ENCODE measurements at regions not wholly inside any gene's neighbourhood (a gene's known extent, or its start where the extent isn't known, plus 50 kb on each side); places are given as distances from the start of the nearest gene placed in this dataset.

- Histone ChIP-seq H3K36me3 (ENCODE audit: control insufficient read depth, insufficient read depth, low read length) (no peaks in the 10 kb centered on the region), H3K4me3 (ENCODE audit: low read length) (no peak overlapping the region), H3K4me1 (ENCODE audit: control insufficient read depth, insufficient read depth, low read length) (no peaks in the 10 kb centered on the region), H3K9ac (ENCODE audit: extremely low read depth, low read length, poor library complexity, severe bottlenecking) (no peak overlapping the region), H3K9me3 (ENCODE audit: control insufficient read depth, low read length) (no peaks in the 10 kb centered on the region), H3K27ac (ENCODE audit: low read depth, low read length) (no peak overlapping the region), H3K27me3 (ENCODE audit: control insufficient read depth, insufficient read depth, low read length, poor library complexity, severe bottlenecking) (no peaks in the 10 kb centered on the region)
- Mint-ChIP-seq H3K27ac (no peak overlapping the region), H3K4me1 (peaks cover 10% of the 10 kb centered on the region), H3K4me3 (no peak overlapping the region), H3K9me3 (peaks cover 2% of the 10 kb centered on the region), H3K36me3 (ENCODE audit: low read depth) (no peaks in the 10 kb centered on the region), H3K27me3 (ENCODE audit: insufficient read depth) (no peaks in the 10 kb centered on the region)
- DNase-seq: no peak
- TF ChIP-seq, protein P1, sequence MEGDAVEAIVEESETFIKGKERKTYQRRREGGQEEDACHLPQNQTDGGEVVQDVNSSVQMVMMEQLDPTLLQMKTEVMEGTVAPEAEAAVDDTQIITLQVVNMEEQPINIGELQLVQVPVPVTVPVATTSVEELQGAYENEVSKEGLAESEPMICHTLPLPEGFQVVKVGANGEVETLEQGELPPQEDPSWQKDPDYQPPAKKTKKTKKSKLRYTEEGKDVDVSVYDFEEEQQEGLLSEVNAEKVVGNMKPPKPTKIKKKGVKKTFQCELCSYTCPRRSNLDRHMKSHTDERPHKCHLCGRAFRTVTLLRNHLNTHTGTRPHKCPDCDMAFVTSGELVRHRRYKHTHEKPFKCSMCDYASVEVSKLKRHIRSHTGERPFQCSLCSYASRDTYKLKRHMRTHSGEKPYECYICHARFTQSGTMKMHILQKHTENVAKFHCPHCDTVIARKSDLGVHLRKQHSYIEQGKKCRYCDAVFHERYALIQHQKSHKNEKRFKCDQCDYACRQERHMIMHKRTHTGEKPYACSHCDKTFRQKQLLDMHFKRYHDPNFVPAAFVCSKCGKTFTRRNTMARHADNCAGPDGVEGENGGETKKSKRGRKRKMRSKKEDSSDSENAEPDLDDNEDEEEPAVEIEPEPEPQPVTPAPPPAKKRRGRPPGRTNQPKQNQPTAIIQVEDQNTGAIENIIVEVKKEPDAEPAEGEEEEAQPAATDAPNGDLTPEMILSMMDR (conservative IDR thresholded peaks at IDR 0.05): no peak
- WGBS, 2 experiments (ENCODE audit: insufficient coverage in 1 of 2, insufficient read length in 1 of 2): 76 to 92% methylated on average over 2 to 3 of the region's 3 CpGs
Observed at GRCh38 chr18:23377669-23378301, 75.3 kb upstream of the RIOK3 start.

GRCh38 chr18:23378302-23378686, 74.8 kb upstream of the RIOK3 start:
- H3K36me3 Mint-ChIP-seq (ENCODE audit: low read depth): peaks cover under 1% of the 10 kb centered on the region
- no peak for DNase-seq
- 86 to 93% methylated on average over 1 to 2 of the region's 2 CpGs for WGBS, 2 experiments (ENCODE audit: insufficient coverage in 1 of 2, insufficient read length in 1 of 2)
- H3K27me3 Mint-ChIP-seq (ENCODE audit: insufficient read depth): no peaks in the 10 kb centered on the region
- Histone ChIP-seq H3K9ac (ENCODE audit: extremely low read depth, low read length, poor library complexity, severe bottlenecking) (no peak overlapping the region), H3K27ac (ENCODE audit: low read depth, low read length) (no peak overlapping the region), H3K36me3 (ENCODE audit: control insufficient read depth, insufficient read depth, low read length) (no peaks in the 10 kb centered on the region), H3K4me3 (ENCODE audit: low read length) (no peak overlapping the region), H3K4me1 (ENCODE audit: control insufficient read depth, insufficient read depth, low read length) (no peaks in the 10 kb centered on the region), H3K27me3 (ENCODE audit: control insufficient read depth, insufficient read depth, low read length, poor library complexity, severe bottlenecking) (no peaks in the 10 kb centered on the region), H3K9me3 (ENCODE audit: control insufficient read depth, low read length) (no peaks in the 10 kb centered on the region)
- H3K9me3 Mint-ChIP-seq: peaks cover 2% of the 10 kb centered on the region
- no peak overlapping the region for H3K4me3 Mint-ChIP-seq
- H3K27ac Mint-ChIP-seq: no peak overlapping the region
- peaks cover 8% of the 10 kb centered on the region for H3K4me1 Mint-ChIP-seq
- TF ChIP-seq, protein P1 (conservative IDR thresholded peaks at IDR 0.05): no peak

DNA sequence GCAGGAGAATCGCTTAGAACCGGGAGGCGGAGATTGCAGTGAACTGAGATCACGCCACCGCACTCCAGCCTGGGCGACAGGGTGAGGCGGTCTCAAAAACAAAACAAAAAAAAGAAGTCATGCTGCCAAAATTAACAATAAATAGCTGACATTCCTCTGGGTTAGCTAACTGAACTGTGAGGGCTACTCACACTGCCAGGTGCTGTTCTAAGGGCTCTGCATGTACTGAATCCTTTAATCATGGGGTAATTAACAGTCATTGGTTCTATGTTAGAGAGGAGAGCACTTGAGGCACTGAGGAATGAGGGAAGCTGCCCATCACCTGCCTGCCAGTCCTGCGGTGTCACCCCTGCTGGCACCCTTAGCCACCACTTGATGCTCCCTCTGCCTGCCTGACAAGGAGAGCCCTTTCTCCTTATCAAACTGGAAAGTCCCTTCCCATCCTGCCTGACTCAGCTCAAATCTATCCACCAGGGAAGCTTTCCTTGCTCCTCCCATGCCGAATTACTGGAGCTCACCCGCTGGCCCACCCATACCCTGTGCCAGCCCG, 73.0 kb upstream of the RIOK3 start:
- H3K4me3 ChIP-seq (ENCODE audit: low read length): no peak overlapping the region
- H3K27ac ChIP-seq (ENCODE audit: low read depth, low read length): no peak overlapping the region
- H3K9ac ChIP-seq (ENCODE audit: extremely low read depth, low read length, poor library complexity, severe bottlenecking): no peak overlapping the region
- TF ChIP-seq, protein P1 (conservative IDR thresholded peaks at IDR 0.05): no peak
- peak; percentile 65 for DNase-seq
- H3K4me1 ChIP-seq (ENCODE audit: control insufficient read depth, insufficient read depth, low read length): no peaks in the 10 kb centered on the region
- no peaks in the 10 kb centered on the region for H3K9me3 ChIP-seq (ENCODE audit: control insufficient read depth, low read length)
- WGBS, 2 experiments (ENCODE audit: insufficient coverage in 1 of 2, insufficient read length in 1 of 2): 92% methylated on average over 9 to 11 of the region's 11 CpGs
- no peaks in the 10 kb centered on the region for H3K27me3 Mint-ChIP-seq (ENCODE audit: insufficient read depth)
- no peaks in the 10 kb centered on the region for H3K4me1 Mint-ChIP-seq
- H3K36me3 ChIP-seq (ENCODE audit: control insufficient read depth, insufficient read depth, low read length): peaks cover 3% of the 10 kb centered on the region
- H3K9me3 Mint-ChIP-seq: peaks cover 2% of the 10 kb centered on the region
- H3K27ac Mint-ChIP-seq: peak overlapping the region; percentile 56
- no peak overlapping the region for H3K4me3 Mint-ChIP-seq
- H3K36me3 Mint-ChIP-seq (ENCODE audit: low read depth): peaks cover 11% of the 10 kb centered on the region
- H3K27me3 ChIP-seq (ENCODE audit: control insufficient read depth, insufficient read depth, low read length, poor library complexity, severe bottlenecking): no peaks in the 10 kb centered on the region
